ENCODE measurements at regions not wholly inside any gene's neighbourhood (a gene's known extent, or its start where the extent isn't known, plus 50 kb on each side); places are given as distances from the start of the nearest gene placed in this dataset.

GRCh38 chr11:25159341-25159740 lies 662.5 kb downstream of the LUZP2 start:
- DNase-seq, result no peak
- Mint-ChIP-seq H3K27me3 (no peaks in the 10 kb centered on the region), H3K4me1 (no peaks in the 10 kb centered on the region), H3K9me3 (ENCODE audit: low read depth) (peaks cover 9% of the 10 kb centered on the region), H3K4me3 (no peak overlapping the region), H3K36me3 (no peaks in the 10 kb centered on the region), H3K27ac (no peak overlapping the region)
- ATAC-seq, result no peak
- CTCF ChIA-PET, result no interaction called here

GRCh38 chr11:25163421-25163820 lies 666.6 kb downstream of the LUZP2 start:
- H3K4me1 Mint-ChIP-seq, result no peaks in the 10 kb centered on the region
- H3K4me3 Mint-ChIP-seq, result no peak overlapping the region
- no peak overlapping the region for H3K27ac Mint-ChIP-seq
- CTCF ChIA-PET, result no interaction called here
- DNase-seq (no peak), ATAC-seq (no peak)
- H3K36me3 Mint-ChIP-seq, result no peaks in the 10 kb centered on the region
- no peaks in the 10 kb centered on the region for H3K27me3 Mint-ChIP-seq
- peaks cover 10% of the 10 kb centered on the region for H3K9me3 Mint-ChIP-seq (ENCODE audit: low read depth)

DNA sequence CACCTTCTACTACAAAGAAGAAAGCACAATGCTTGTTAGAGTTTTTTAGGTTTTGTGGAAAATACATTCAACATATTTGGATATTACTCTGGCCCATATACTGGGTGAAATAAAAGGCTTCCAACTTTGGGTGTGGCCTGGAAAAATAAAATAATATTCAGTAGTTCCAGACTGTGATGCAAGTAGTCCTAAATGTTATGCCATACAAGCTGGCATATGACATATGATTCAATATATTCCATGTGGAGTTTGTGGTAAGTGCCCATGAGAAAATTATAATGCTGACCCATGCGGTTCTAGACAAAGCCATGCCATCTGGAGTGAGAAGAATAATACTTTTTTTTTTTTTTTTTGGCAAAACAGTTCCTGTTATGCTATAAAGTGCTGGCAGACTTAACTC lies 683.3 kb downstream of the LUZP2 start:
- Mint-ChIP-seq H3K4me3 (no peak overlapping the region), H3K27ac (no peak overlapping the region), H3K27me3 (no peaks in the 10 kb centered on the region), H3K36me3 (no peaks in the 10 kb centered on the region), H3K4me1 (no peaks in the 10 kb centered on the region), H3K9me3 (ENCODE audit: low read depth) (peaks cover 18% of the 10 kb centered on the region)
- CTCF ChIA-PET, result no interaction called here
- no peak for DNase-seq
- ATAC-seq, result no peak

DNA sequence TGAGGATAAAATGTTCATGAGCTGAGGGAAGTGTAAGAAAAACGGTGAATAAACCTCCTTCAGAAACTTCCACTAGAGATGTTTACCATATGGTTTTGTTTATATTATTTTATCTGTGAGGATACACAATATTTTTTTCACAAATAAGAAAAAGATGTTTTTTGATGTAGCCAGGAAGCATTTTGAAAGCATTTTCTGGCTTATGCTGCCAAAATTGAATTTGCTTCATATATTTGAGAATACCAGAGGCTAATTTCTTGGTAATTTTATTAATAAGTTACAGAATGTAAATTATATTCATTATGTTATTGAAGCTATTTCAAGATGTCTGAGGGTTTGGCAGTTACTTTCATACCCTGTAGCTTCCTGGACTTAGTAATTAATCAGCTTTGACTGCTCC lies 686.6 kb downstream of the LUZP2 start:
- DNase-seq (no peak), ATAC-seq (no peak)
- CTCF ChIA-PET, result no interaction called here
- Mint-ChIP-seq H3K4me3 (no peak overlapping the region), H3K27ac (no peak overlapping the region), H3K9me3 (ENCODE audit: low read depth) (peaks cover 7% of the 10 kb centered on the region), H3K36me3 (no peaks in the 10 kb centered on the region), H3K4me1 (no peaks in the 10 kb centered on the region), H3K27me3 (no peaks in the 10 kb centered on the region)

DNA sequence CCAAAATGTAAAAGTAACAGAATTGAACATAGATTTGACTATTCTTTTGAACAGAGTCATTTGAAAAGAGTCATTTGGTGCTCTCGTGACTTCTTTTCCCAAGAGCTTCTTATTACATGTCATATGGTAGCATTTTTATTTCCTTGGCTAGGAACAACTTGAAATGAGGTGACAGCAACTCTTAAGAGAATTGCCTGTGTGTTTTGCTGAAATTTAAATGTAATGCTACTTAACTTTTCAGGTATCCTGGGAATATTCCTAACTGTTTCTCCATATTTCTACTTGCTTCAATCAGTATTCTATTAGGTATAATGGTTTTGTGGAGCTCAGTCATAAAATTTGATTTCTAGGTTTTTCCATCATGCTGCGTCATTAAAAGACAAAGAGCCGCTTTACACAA lies 700.7 kb downstream of the LUZP2 start:
- CTCF ChIA-PET, result no interaction called here
- peaks cover 8% of the 10 kb centered on the region for H3K9me3 Mint-ChIP-seq (ENCODE audit: low read depth)
- DNase-seq, result no peak
- no peak overlapping the region for H3K4me3 Mint-ChIP-seq
- no peaks in the 10 kb centered on the region for H3K4me1 Mint-ChIP-seq
- ATAC-seq, result no peak
- H3K27me3 Mint-ChIP-seq, result no peaks in the 10 kb centered on the region
- no peak overlapping the region for H3K27ac Mint-ChIP-seq
- H3K36me3 Mint-ChIP-seq, result no peaks in the 10 kb centered on the region

DNA sequence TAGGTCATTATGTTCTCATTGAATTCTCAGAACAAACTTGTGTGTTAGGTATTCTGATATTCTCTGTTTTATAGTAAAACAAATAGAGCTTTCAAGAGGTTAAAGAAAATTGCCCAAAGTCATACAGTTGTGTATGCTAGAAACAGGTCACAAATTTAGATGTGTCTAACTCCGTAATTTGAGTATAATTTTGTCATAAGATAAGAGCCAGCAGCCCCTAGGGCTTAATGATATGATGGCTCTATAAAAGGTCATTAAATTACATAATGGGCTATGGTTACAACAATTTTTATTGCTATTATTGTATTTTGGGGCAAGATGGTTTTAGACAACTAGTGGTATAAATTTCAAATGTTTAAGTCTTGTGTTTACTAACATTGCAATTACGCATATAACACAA lies 701.9 kb downstream of the LUZP2 start:
- CTCF ChIA-PET, result no interaction called here
- ATAC-seq, result no peak
- Mint-ChIP-seq H3K27me3 (no peaks in the 10 kb centered on the region), H3K4me3 (no peak overlapping the region), H3K27ac (no peak overlapping the region), H3K36me3 (no peaks in the 10 kb centered on the region), H3K9me3 (ENCODE audit: low read depth) (peaks cover 8% of the 10 kb centered on the region), H3K4me1 (no peaks in the 10 kb centered on the region)
- DNase-seq, result no peak

GRCh38 chr11:25200925-25201324 lies 704.1 kb downstream of the LUZP2 start:
- H3K36me3 Mint-ChIP-seq, result no peaks in the 10 kb centered on the region
- H3K27ac Mint-ChIP-seq, result no peak overlapping the region
- peaks cover 13% of the 10 kb centered on the region for H3K9me3 Mint-ChIP-seq (ENCODE audit: low read depth)
- no peaks in the 10 kb centered on the region for H3K4me1 Mint-ChIP-seq
- ATAC-seq, result no peak
- no peak overlapping the region for H3K4me3 Mint-ChIP-seq
- CTCF ChIA-PET, result no interaction called here
- H3K27me3 Mint-ChIP-seq, result no peaks in the 10 kb centered on the region
- no peak for DNase-seq

GRCh38 chr11:25206762-25207161 lies 709.9 kb downstream of the LUZP2 start:
- ATAC-seq (no peak), DNase-seq (no peak)
- Mint-ChIP-seq H3K4me3 (no peak overlapping the region), H3K4me1 (no peaks in the 10 kb centered on the region), H3K27ac (no peak overlapping the region), H3K27me3 (no peaks in the 10 kb centered on the region), H3K9me3 (ENCODE audit: low read depth) (peaks cover 17% of the 10 kb centered on the region), H3K36me3 (no peaks in the 10 kb centered on the region)
- CTCF ChIA-PET, result no interaction called here

- no peak for ATAC-seq
- Mint-ChIP-seq H3K36me3 (no peaks in the 10 kb centered on the region), H3K4me1 (no peaks in the 10 kb centered on the region), H3K9me3 (ENCODE audit: low read depth) (peaks cover 9% of the 10 kb centered on the region), H3K4me3 (no peak overlapping the region), H3K27ac (no peak overlapping the region), H3K27me3 (no peaks in the 10 kb centered on the region)
- DNase-seq, result no peak
- CTCF ChIA-PET, result no interaction called here
Observed at GRCh38 chr11:25211635-25212254, 714.9 kb downstream of the LUZP2 start.

DNA sequence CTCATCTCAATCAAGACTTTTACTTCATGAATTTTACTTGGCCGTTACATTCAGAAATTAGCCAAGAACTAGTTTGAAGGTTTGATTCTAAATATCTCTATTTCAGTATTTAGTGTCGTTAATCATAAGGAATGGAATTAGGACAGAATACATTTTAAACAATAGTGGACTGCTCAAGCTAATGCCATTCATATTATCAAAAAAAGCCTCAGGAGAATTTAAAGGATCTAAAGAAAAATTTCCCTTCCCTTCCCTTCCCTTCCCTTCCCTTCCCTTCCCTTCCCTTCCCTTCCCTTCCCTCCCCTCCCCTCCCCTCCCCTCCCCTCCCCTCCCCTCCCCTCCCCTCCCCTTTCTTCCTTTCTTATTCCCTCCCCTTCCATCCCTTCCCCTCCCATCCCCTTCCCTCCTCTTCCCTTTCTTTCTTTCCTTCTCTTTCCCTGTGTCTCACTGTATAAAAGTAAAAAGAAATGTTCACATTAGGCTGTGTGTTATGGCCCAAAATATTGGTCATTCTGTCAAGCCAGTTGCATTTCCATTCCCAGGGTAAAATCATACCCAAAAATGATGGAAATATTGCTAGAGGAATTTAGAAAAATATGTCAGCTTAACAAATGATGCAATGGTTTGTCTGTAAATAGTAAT lies 717.8 kb downstream of the LUZP2 start:
- CTCF ChIA-PET, result no interaction called here
- Mint-ChIP-seq H3K27ac (no peak overlapping the region), H3K27me3 (no peaks in the 10 kb centered on the region), H3K9me3 (ENCODE audit: low read depth) (peaks cover 2% of the 10 kb centered on the region), H3K4me3 (no peak overlapping the region), H3K4me1 (no peaks in the 10 kb centered on the region), H3K36me3 (no peaks in the 10 kb centered on the region)
- ATAC-seq, result no peak
- no peak for DNase-seq

- CTCF ChIA-PET, result no interaction called here
- Mint-ChIP-seq H3K4me3 (no peak overlapping the region), H3K9me3 (ENCODE audit: low read depth) (peaks cover 3% of the 10 kb centered on the region), H3K27ac (no peak overlapping the region), H3K27me3 (no peaks in the 10 kb centered on the region), H3K36me3 (no peaks in the 10 kb centered on the region), H3K4me1 (no peaks in the 10 kb centered on the region)
- DNase-seq (no peak), ATAC-seq (no peak)
Observed at GRCh38 chr11:25218036-25218435, 721.2 kb downstream of the LUZP2 start.

DNA sequence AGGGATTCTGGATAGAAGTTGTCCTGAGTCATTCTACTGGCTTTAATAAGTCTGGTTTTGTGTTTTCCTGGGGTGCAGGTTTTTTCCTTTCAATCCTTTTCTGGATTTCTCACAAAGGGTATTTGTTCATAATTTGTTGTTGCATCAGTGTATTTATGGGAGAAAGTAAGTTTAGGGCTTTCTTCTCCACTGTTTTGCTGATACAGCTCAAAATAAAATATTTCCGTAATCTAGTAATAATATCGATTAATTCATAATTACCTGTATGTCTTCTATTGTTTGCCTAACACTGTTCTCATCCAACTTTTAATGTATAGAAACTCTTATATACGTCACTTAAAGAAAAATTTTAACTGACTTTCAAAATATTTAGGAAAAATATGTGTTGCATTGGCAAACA lies 728.2 kb downstream of the LUZP2 start:
- Mint-ChIP-seq H3K4me1 (no peaks in the 10 kb centered on the region), H3K27me3 (no peaks in the 10 kb centered on the region), H3K9me3 (ENCODE audit: low read depth) (peaks cover 10% of the 10 kb centered on the region), H3K36me3 (no peaks in the 10 kb centered on the region), H3K4me3 (no peak overlapping the region), H3K27ac (no peak overlapping the region)
- CTCF ChIA-PET, result no interaction called here
- DNase-seq, result no peak
- ATAC-seq, result no peak

DNA sequence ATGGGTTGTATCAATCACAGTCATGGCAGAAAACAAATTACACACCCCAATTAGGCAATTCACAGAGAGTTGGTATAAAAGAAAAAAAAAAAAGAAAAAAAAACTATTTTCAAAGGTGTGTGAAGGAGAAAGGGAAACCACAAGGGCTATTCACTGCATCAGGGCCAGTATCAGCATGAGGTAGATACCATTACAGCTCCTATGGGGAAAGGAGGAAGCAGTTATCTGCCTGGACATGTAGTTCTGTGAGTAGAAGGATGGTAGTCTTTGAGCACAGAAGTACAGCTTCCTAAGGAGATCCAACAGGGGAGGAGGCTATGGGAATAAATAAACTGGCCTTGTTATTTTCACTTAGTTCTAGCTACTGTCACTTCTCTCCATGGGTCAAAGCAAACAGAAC lies 746.1 kb downstream of the LUZP2 start:
- DNase-seq, result no peak
- H3K27me3 Mint-ChIP-seq, result no peaks in the 10 kb centered on the region
- CTCF ChIA-PET, result no interaction called here
- ATAC-seq, result no peak
- peaks cover 8% of the 10 kb centered on the region for H3K9me3 Mint-ChIP-seq (ENCODE audit: low read depth)
- H3K27ac Mint-ChIP-seq, result no peak overlapping the region
- no peaks in the 10 kb centered on the region for H3K36me3 Mint-ChIP-seq
- no peaks in the 10 kb centered on the region for H3K4me1 Mint-ChIP-seq
- H3K4me3 Mint-ChIP-seq, result no peak overlapping the region

DNA sequence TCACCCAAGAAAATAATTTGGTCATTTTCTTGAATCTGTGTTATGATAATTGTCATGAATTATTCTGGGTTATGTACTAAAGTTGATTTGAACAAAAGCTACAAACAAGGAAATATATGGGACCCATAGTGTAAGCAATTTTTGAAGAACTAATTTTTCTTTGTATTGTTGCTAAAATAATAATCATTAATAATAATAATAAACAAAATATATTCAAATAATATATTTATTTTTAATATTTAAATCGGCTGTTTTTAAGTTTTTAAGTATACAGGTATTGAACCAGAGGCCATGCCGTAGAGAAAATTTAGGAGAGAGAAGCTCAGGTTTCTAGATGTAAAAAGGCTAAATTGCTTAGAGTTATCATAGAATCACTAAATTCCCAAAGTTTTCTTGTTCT lies 747.3 kb downstream of the LUZP2 start:
- CTCF ChIA-PET, result no interaction called here

DNA sequence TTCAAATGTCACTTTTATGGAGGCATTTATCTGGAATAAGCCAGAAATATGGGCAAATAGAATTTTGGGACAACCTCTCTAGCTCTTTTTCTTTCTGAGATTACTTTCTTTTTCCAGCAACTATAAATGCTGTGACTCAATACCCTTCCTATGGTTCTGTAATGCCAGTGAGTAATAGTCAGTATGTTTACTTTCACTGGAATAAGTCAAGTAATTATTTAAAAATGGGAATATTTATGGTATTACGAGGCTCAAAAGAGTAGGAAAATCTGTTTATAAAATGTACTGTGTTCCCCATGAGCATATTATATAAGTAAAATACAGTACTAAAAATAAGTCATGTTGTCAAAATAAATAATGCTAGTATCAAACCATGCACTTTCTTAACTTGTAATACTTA lies 750.5 kb downstream of the LUZP2 start:
- CTCF ChIA-PET, result no interaction called here
- DNase-seq (no peak), ATAC-seq (no peak)
- no peaks in the 10 kb centered on the region for H3K27me3 Mint-ChIP-seq
- H3K9me3 Mint-ChIP-seq (ENCODE audit: low read depth), result peaks cover 2% of the 10 kb centered on the region
- H3K36me3 Mint-ChIP-seq, result no peaks in the 10 kb centered on the region
- no peak overlapping the region for H3K27ac Mint-ChIP-seq
- H3K4me1 Mint-ChIP-seq, result no peaks in the 10 kb centered on the region
- no peak overlapping the region for H3K4me3 Mint-ChIP-seq

More for the DNA sequence above, 747.3 kb downstream of the LUZP2 start:
- Mint-ChIP-seq H3K27me3 (no peaks in the 10 kb centered on the region), H3K27ac (no peak overlapping the region), H3K9me3 (ENCODE audit: low read depth) (peaks cover 8% of the 10 kb centered on the region), H3K4me1 (no peaks in the 10 kb centered on the region), H3K4me3 (no peak overlapping the region), H3K36me3 (no peaks in the 10 kb centered on the region)
- ATAC-seq, result no peak
- no peak for DNase-seq
